ENCODE measurements at regions not wholly inside any gene's neighbourhood (a gene's known extent, or its start where the extent isn't known, plus 50 kb on each side); places are given as distances from the start of the nearest gene placed in this dataset.

GRCh38 chr9:118784033-118784432, 585.2 kb downstream of the BRINP1 start:
- ATAC-seq, result no peak
- H3K27ac Mint-ChIP-seq, result no peak overlapping the region

GRCh38 chr9:118785456-118785855, 583.8 kb downstream of the BRINP1 start:
- DNase-seq, result no peak
- Mint-ChIP-seq H3K27me3 (no peaks in the 10 kb centered on the region), H3K4me3 (no peak overlapping the region), H3K36me3 (ENCODE audit: low read depth) (no peaks in the 10 kb centered on the region), H3K27ac (no peak overlapping the region), H3K4me1 (no peaks in the 10 kb centered on the region)
- ATAC-seq, result no peak
- no peaks in the 10 kb centered on the region for H3K9me3 ChIP-seq (ENCODE audit: control insufficient read depth, low read length, poor library complexity, severe bottlenecking)

More at GRCh38 chr9:118784033-118784432, 585.2 kb downstream of the BRINP1 start:
- DNase-seq, result no peak
- Mint-ChIP-seq H3K36me3 (ENCODE audit: low read depth) (no peaks in the 10 kb centered on the region), H3K4me3 (no peak overlapping the region), H3K4me1 (no peaks in the 10 kb centered on the region), H3K27me3 (no peaks in the 10 kb centered on the region)
- no peaks in the 10 kb centered on the region for H3K9me3 ChIP-seq (ENCODE audit: control insufficient read depth, low read length, poor library complexity, severe bottlenecking)

- H3K27me3 Mint-ChIP-seq, result no peaks in the 10 kb centered on the region
- H3K27ac Mint-ChIP-seq, result no peak overlapping the region
- H3K4me1 Mint-ChIP-seq, result no peaks in the 10 kb centered on the region
- H3K4me3 Mint-ChIP-seq, result no peak overlapping the region
- no peaks in the 10 kb centered on the region for H3K9me3 ChIP-seq (ENCODE audit: control insufficient read depth, low read length, poor library complexity, severe bottlenecking)
- no peaks in the 10 kb centered on the region for H3K36me3 Mint-ChIP-seq (ENCODE audit: low read depth)
- no peak for DNase-seq
- ATAC-seq, result no peak
Measured at GRCh38 chr9:118786877-118787276, 582.4 kb downstream of the BRINP1 start.

- Mint-ChIP-seq H3K4me1 (no peaks in the 10 kb centered on the region), H3K27me3 (no peaks in the 10 kb centered on the region), H3K36me3 (ENCODE audit: low read depth) (no peaks in the 10 kb centered on the region), H3K4me3 (no peak overlapping the region), H3K27ac (no peak overlapping the region)
- DNase-seq (no peak), ATAC-seq (no peak)
- H3K9me3 ChIP-seq (ENCODE audit: control insufficient read depth, low read length, poor library complexity, severe bottlenecking), result no peaks in the 10 kb centered on the region
Measured at GRCh38 chr9:118809160-118809625, 560.0 kb downstream of the BRINP1 start.

- Mint-ChIP-seq H3K27ac (no peak overlapping the region), H3K27me3 (no peaks in the 10 kb centered on the region), H3K36me3 (ENCODE audit: low read depth) (no peaks in the 10 kb centered on the region), H3K4me1 (no peaks in the 10 kb centered on the region), H3K4me3 (no peak overlapping the region)
- no peaks in the 10 kb centered on the region for H3K9me3 ChIP-seq (ENCODE audit: control insufficient read depth, low read length, poor library complexity, severe bottlenecking)
- ATAC-seq, result no peak
- no peak for DNase-seq
Measured at GRCh38 chr9:118829334-118829733, 539.9 kb downstream of the BRINP1 start.

GRCh38 chr9:118832371-118832770, 536.9 kb downstream of the BRINP1 start:
- DNase-seq (no peak), ATAC-seq (no peak)
- H3K9me3 ChIP-seq (ENCODE audit: control insufficient read depth, low read length, poor library complexity, severe bottlenecking), result no peaks in the 10 kb centered on the region
- H3K36me3 Mint-ChIP-seq (ENCODE audit: low read depth), result no peaks in the 10 kb centered on the region
- H3K4me3 Mint-ChIP-seq, result no peak overlapping the region
- H3K27me3 Mint-ChIP-seq, result no peaks in the 10 kb centered on the region
- H3K4me1 Mint-ChIP-seq, result no peaks in the 10 kb centered on the region
- no peak overlapping the region for H3K27ac Mint-ChIP-seq

GRCh38 chr9:118836891-118837290, 532.3 kb downstream of the BRINP1 start:
- no peak for ATAC-seq
- no peaks in the 10 kb centered on the region for H3K9me3 ChIP-seq (ENCODE audit: control insufficient read depth, low read length, poor library complexity, severe bottlenecking)
- Mint-ChIP-seq H3K27ac (no peak overlapping the region), H3K36me3 (ENCODE audit: low read depth) (no peaks in the 10 kb centered on the region), H3K4me3 (no peak overlapping the region), H3K27me3 (no peaks in the 10 kb centered on the region), H3K4me1 (no peaks in the 10 kb centered on the region)
- DNase-seq, result no peak

GRCh38 chr9:118871531-118871930, 497.7 kb downstream of the BRINP1 start:
- H3K4me3 Mint-ChIP-seq, result no peak overlapping the region
- no peaks in the 10 kb centered on the region for H3K9me3 ChIP-seq (ENCODE audit: control insufficient read depth, low read length, poor library complexity, severe bottlenecking)
- H3K4me1 Mint-ChIP-seq, result no peaks in the 10 kb centered on the region
- no peak for DNase-seq
- no peaks in the 10 kb centered on the region for H3K27me3 Mint-ChIP-seq
- no peak for ATAC-seq
- no peak overlapping the region for H3K27ac Mint-ChIP-seq
- no peaks in the 10 kb centered on the region for H3K36me3 Mint-ChIP-seq (ENCODE audit: low read depth)

GRCh38 chr9:118882684-118883083, 486.6 kb downstream of the BRINP1 start:
- H3K36me3 Mint-ChIP-seq (ENCODE audit: low read depth), result no peaks in the 10 kb centered on the region
- H3K27ac Mint-ChIP-seq, result no peak overlapping the region
- no peak overlapping the region for H3K4me3 Mint-ChIP-seq
- H3K4me1 Mint-ChIP-seq, result no peaks in the 10 kb centered on the region
- DNase-seq, result no peak
- no peaks in the 10 kb centered on the region for H3K27me3 Mint-ChIP-seq
- no peaks in the 10 kb centered on the region for H3K9me3 ChIP-seq (ENCODE audit: control insufficient read depth, low read length, poor library complexity, severe bottlenecking)
- ATAC-seq, result no peak

GRCh38 chr9:118883411-118883810, 485.8 kb downstream of the BRINP1 start:
- no peak overlapping the region for H3K27ac Mint-ChIP-seq
- H3K4me1 Mint-ChIP-seq, result no peaks in the 10 kb centered on the region
- DNase-seq (no peak), ATAC-seq (no peak)
- H3K4me3 Mint-ChIP-seq, result no peak overlapping the region
- H3K36me3 Mint-ChIP-seq (ENCODE audit: low read depth), result no peaks in the 10 kb centered on the region
- no peaks in the 10 kb centered on the region for H3K27me3 Mint-ChIP-seq
- no peaks in the 10 kb centered on the region for H3K9me3 ChIP-seq (ENCODE audit: control insufficient read depth, low read length, poor library complexity, severe bottlenecking)

- DNase-seq, result no peak
- H3K27ac Mint-ChIP-seq, result no peak overlapping the region
- H3K36me3 Mint-ChIP-seq (ENCODE audit: low read depth), result no peaks in the 10 kb centered on the region
- no peaks in the 10 kb centered on the region for H3K27me3 Mint-ChIP-seq
- no peaks in the 10 kb centered on the region for H3K4me1 Mint-ChIP-seq
- no peak for ATAC-seq
- peaks cover 3% of the 10 kb centered on the region for H3K9me3 ChIP-seq (ENCODE audit: control insufficient read depth, low read length, poor library complexity, severe bottlenecking)
- no peak overlapping the region for H3K4me3 Mint-ChIP-seq
Measured at GRCh38 chr9:118891213-118891612, 478.0 kb downstream of the BRINP1 start.

- ATAC-seq (no peak), DNase-seq (no peak)
- Mint-ChIP-seq H3K27ac (no peak overlapping the region), H3K27me3 (no peaks in the 10 kb centered on the region), H3K36me3 (ENCODE audit: low read depth) (no peaks in the 10 kb centered on the region), H3K4me3 (no peak overlapping the region), H3K4me1 (no peaks in the 10 kb centered on the region)
- no peaks in the 10 kb centered on the region for H3K9me3 ChIP-seq (ENCODE audit: control insufficient read depth, low read length, poor library complexity, severe bottlenecking)
Measured at GRCh38 chr9:118896324-118897000, 472.8 kb downstream of the BRINP1 start.

- no peak for ATAC-seq
Measured at GRCh38 chr9:118918180-118918579, 451.1 kb downstream of the BRINP1 start.

GRCh38 chr9:118928722-118929121, 440.5 kb downstream of the BRINP1 start:
- H3K27me3 Mint-ChIP-seq, result no peaks in the 10 kb centered on the region
- no peak overlapping the region for H3K4me3 Mint-ChIP-seq
- H3K4me1 Mint-ChIP-seq, result no peaks in the 10 kb centered on the region
- no peaks in the 10 kb centered on the region for H3K9me3 ChIP-seq (ENCODE audit: control insufficient read depth, low read length, poor library complexity, severe bottlenecking)
- DNase-seq (no peak), ATAC-seq (no peak)
- no peaks in the 10 kb centered on the region for H3K36me3 Mint-ChIP-seq (ENCODE audit: low read depth)
- no peak overlapping the region for H3K27ac Mint-ChIP-seq

More at GRCh38 chr9:118918180-118918579, 451.1 kb downstream of the BRINP1 start:
- Mint-ChIP-seq H3K4me1 (no peaks in the 10 kb centered on the region), H3K36me3 (ENCODE audit: low read depth) (no peaks in the 10 kb centered on the region), H3K27ac (no peak overlapping the region), H3K4me3 (no peak overlapping the region), H3K27me3 (no peaks in the 10 kb centered on the region)
- no peak for DNase-seq
- H3K9me3 ChIP-seq (ENCODE audit: control insufficient read depth, low read length, poor library complexity, severe bottlenecking), result peaks cover 2% of the 10 kb centered on the region

All from T-helper 17 cell (primary cell).